ENCODE measurements at regions not wholly inside any gene's neighbourhood (a gene's known extent, or its start where the extent isn't known, plus 50 kb on each side); places are given as distances from the start of the nearest gene placed in this dataset.

- no peak for TF ChIP-seq CTCF (conservative IDR thresholded peaks at IDR 0.05; ENCODE audit: low read length)
- no peak for TF ChIP-seq EZH2phosphoT487 (IDR thresholded peaks at IDR 0.05; ENCODE audit: borderline replicate concordance, low read depth, low read length)
Observed at GRCh38 chr13:106377341-106377740, 158.1 kb downstream of the EFNB2 start.

Measured in OCI-LY7 (cell line).